Panc1 (cell line): ENCODE measurements at regions not wholly inside any gene's neighbourhood (a gene's known extent, or its start where the extent isn't known, plus 50 kb on each side); places are given as distances from the start of the nearest gene placed in this dataset.

ENCODE experiments used
- CTCF ChIP-seq: fragments of 450-650 bp; IDR thresholded peaks from 2 replicates; pipeline ENCODE4 v1.5.1; 2017; ENCODE audit warnings: mild to moderate bottlenecking
- POLR2AphosphoS5 ChIP-seq: IDR thresholded peaks from 2 replicates; pipeline ENCODE4 v1.6.1; 2012; ENCODE audit warnings: mild to moderate bottlenecking, low read depth, low read length, moderate library complexity
- SIN3A ChIP-seq: IDR thresholded peaks from 2 replicates; pipeline ENCODE4 v1.6.1; 2012; ENCODE audit warnings: low read depth, mild to moderate bottlenecking, low read length, moderate library complexity, borderline replicate concordance; ENCODE audit not compliant: insufficient read depth
- TF ChIP-seq, protein P1 (sequence below), 2 experiments: IDR thresholded peaks; 2 replicates each; pipeline ENCODE4 v1.6.1; 2011 to 2012; ENCODE audit warnings: low read depth in 2 of 2, control low read depth in 1 of 2, low read length in 1 of 2, mild to moderate bottlenecking in 1 of 2, moderate library complexity in 1 of 2; ENCODE audit not compliant: insufficient read depth in 1 of 2

GRCh38 chr11:33631749-33632091 lies 68.9 kb downstream of the C11orf91 start:
- TF ChIP-seq CTCF (no peak; the same call in 1 of the 2 replicates), SIN3A (no peak), POLR2AphosphoS5 (no peak)
- TF ChIP-seq, protein P1, sequence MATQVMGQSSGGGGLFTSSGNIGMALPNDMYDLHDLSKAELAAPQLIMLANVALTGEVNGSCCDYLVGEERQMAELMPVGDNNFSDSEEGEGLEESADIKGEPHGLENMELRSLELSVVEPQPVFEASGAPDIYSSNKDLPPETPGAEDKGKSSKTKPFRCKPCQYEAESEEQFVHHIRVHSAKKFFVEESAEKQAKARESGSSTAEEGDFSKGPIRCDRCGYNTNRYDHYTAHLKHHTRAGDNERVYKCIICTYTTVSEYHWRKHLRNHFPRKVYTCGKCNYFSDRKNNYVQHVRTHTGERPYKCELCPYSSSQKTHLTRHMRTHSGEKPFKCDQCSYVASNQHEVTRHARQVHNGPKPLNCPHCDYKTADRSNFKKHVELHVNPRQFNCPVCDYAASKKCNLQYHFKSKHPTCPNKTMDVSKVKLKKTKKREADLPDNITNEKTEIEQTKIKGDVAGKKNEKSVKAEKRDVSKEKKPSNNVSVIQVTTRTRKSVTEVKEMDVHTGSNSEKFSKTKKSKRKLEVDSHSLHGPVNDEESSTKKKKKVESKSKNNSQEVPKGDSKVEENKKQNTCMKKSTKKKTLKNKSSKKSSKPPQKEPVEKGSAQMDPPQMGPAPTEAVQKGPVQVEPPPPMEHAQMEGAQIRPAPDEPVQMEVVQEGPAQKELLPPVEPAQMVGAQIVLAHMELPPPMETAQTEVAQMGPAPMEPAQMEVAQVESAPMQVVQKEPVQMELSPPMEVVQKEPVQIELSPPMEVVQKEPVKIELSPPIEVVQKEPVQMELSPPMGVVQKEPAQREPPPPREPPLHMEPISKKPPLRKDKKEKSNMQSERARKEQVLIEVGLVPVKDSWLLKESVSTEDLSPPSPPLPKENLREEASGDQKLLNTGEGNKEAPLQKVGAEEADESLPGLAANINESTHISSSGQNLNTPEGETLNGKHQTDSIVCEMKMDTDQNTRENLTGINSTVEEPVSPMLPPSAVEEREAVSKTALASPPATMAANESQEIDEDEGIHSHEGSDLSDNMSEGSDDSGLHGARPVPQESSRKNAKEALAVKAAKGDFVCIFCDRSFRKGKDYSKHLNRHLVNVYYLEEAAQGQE (IDR thresholded peaks at IDR 0.05; ENCODE audit: insufficient read depth in 1 of 2, low read depth in 2 of 2, low read length in 1 of 2): no peak
